ENCODE measurements at regions not wholly inside any gene's neighbourhood (a gene's known extent, or its start where the extent isn't known, plus 50 kb on each side); places are given as distances from the start of the nearest gene placed in this dataset.

DNA sequence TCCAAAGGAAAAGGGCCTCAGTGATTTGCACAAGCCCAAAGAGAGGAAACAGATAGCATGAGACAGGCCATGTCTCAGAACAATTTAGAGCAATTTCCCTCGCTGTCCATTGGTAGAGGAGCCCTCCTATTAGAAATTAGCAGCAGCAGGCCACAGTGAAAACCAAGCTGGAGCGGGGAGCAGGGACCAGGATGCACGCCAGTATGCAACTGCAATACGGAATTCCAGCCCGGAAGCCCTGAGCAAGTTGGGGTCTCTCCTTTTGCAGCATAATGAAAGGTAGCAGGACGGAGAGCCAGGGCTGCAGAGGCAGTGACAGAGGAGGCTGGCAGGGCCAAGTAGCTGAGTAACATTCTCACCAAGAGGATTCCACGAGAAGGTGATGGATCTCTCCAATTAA is 84.9 kb upstream of the CLMN start:
- Histone ChIP-seq H3K27me3 (replicated peaks; ENCODE audit: control insufficient read depth, insufficient read depth, low read length) (no peaks in the 10 kb centered on the region), H3K4me3 (replicated peaks; ENCODE audit: low read depth, low read length) (no peak overlapping the region), H3K36me3 (ENCODE audit: control insufficient read depth, insufficient read depth, low read length) (peaks cover 4% of the 10 kb centered on the region)
- TF ChIP-seq, protein P1, sequence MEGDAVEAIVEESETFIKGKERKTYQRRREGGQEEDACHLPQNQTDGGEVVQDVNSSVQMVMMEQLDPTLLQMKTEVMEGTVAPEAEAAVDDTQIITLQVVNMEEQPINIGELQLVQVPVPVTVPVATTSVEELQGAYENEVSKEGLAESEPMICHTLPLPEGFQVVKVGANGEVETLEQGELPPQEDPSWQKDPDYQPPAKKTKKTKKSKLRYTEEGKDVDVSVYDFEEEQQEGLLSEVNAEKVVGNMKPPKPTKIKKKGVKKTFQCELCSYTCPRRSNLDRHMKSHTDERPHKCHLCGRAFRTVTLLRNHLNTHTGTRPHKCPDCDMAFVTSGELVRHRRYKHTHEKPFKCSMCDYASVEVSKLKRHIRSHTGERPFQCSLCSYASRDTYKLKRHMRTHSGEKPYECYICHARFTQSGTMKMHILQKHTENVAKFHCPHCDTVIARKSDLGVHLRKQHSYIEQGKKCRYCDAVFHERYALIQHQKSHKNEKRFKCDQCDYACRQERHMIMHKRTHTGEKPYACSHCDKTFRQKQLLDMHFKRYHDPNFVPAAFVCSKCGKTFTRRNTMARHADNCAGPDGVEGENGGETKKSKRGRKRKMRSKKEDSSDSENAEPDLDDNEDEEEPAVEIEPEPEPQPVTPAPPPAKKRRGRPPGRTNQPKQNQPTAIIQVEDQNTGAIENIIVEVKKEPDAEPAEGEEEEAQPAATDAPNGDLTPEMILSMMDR (IDR thresholded peaks at IDR 0.05; ENCODE audit: insufficient read depth, low read length, poor library complexity, severe bottlenecking): no peak
- no peak for DNase-seq (ENCODE audit: extremely low read depth, insufficient read length)

DNA sequence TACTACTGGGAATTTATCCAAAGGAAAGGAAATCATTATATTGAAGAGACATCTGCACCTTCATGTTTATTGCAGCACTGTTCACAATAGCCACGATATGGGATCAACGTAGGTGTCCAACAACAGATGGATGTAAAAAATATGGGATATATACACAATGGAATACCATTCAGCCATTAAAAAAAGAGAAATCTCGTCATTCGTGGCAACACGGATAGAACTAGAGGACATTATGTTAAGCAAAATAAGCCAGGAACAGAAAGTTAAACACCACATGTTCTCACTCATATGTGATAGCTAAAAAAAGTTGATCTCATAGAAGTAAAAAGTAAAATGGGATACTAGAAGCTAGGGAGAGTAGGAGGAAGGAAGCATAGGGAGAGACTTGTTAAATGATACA is 82.9 kb upstream of the CLMN start:
- H3K4me3 ChIP-seq (replicated peaks; ENCODE audit: low read depth, low read length): no peak overlapping the region
- no peak for DNase-seq (ENCODE audit: extremely low read depth, insufficient read length)
- TF ChIP-seq, protein P1 (IDR thresholded peaks at IDR 0.05; ENCODE audit: insufficient read depth, low read length, poor library complexity, severe bottlenecking): no peak
- no peaks in the 10 kb centered on the region for H3K36me3 ChIP-seq (ENCODE audit: control insufficient read depth, insufficient read depth, low read length)
- H3K27me3 ChIP-seq (replicated peaks; ENCODE audit: control insufficient read depth, insufficient read depth, low read length): no peaks in the 10 kb centered on the region

DNA sequence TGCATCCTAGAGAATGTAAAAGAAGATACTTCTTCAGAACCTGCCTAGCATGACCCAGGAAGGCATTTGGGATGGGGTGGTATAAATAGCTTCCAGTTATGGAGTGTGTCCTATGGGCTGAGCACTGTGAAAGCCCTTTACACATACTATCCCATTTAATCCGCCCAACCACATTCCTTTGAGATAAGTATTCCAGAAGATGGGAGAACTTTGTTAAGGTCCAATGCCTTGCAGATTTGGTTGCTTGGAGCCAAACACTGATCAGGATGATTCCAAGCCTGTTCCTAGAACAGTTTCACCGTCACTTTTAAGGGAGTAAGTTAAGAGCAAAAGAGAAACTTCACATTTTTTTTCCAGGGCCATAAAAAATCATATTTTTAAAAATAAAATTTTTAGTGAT is 82.5 kb upstream of the CLMN start:
- Histone ChIP-seq H3K36me3 (ENCODE audit: control insufficient read depth, insufficient read depth, low read length) (no peaks in the 10 kb centered on the region), H3K27me3 (replicated peaks; ENCODE audit: control insufficient read depth, insufficient read depth, low read length) (no peaks in the 10 kb centered on the region), H3K4me3 (replicated peaks; ENCODE audit: low read depth, low read length) (no peak overlapping the region)
- no peak for DNase-seq (ENCODE audit: extremely low read depth, insufficient read length)
- TF ChIP-seq, protein P1 (IDR thresholded peaks at IDR 0.05; ENCODE audit: insufficient read depth, low read length, poor library complexity, severe bottlenecking): no peak

DNA sequence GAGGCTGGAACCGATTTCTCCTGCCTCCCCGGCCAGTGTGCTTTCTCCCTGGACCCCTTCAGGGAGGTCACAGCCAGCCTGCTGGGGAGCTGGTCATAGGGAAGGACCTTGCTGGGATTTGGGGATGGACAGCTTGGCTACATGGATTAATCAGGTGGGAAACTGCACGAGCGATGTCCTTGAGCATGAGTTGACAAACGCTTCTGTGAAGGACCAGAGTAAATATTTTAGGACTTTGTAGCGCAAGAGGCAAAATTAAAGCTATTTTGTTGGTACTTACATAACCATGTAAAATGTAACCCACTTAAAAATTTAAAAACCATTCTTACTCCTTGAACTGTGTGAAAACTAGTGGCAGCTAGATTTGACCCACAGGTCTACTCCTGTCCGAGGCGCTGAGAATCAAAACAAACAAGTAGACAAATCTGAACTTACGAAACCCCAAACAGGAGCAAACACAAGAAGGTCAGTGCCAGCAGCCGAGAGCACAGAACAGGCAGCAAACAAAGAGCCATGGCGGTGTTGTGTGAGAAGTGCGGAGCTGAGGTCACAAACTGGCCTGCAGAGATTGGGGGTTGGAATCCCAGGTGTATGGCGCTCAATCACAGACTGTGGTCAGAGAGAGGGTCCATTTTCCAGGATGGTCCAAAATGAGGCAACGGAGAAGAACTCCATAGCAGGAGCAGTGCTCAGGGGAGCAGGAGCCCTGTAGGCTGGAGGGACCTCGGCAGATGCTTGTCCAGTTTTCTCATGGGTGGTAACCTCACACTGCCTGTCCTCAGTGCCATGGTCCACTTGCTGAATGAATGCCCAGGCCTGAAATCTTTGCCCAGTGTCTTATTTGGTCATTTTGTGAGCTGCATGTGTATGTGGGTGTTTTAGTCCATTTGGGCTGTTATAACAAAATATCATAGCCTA is 79.2 kb upstream of the CLMN start:
- TF ChIP-seq, protein P1 (IDR thresholded peaks at IDR 0.05; ENCODE audit: insufficient read depth, low read length, poor library complexity, severe bottlenecking): no peak
- Histone ChIP-seq H3K27me3 (replicated peaks; ENCODE audit: control insufficient read depth, insufficient read depth, low read length) (no peaks in the 10 kb centered on the region), H3K4me3 (replicated peaks; ENCODE audit: low read depth, low read length) (no peak overlapping the region), H3K36me3 (ENCODE audit: control insufficient read depth, insufficient read depth, low read length) (no peaks in the 10 kb centered on the region)
- no peak for DNase-seq (ENCODE audit: extremely low read depth, insufficient read length)

DNA sequence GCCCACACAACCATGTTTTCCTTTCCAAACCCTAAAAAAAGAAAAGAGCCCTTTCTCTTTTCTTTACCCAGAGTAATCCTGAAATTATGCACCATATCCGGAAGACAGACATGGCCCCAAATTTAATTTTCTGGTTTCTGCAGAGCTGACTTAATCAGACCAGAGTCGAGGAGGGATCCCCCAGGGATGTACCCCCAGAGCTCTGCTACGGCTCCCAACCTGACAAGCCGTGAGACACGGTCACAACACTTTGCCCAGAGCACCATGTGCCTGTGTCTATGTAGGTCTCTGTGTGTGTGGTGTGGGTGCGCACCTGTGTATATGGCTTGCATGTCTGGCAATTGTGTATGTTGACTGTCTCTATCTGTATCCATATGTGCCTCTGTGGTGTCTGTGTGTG is 77.6 kb upstream of the CLMN start:
- DNase-seq (ENCODE audit: extremely low read depth, insufficient read length): no peak
- Histone ChIP-seq H3K36me3 (ENCODE audit: control insufficient read depth, insufficient read depth, low read length) (no peaks in the 10 kb centered on the region), H3K4me3 (replicated peaks; ENCODE audit: low read depth, low read length) (no peak overlapping the region), H3K27me3 (replicated peaks; ENCODE audit: control insufficient read depth, insufficient read depth, low read length) (no peaks in the 10 kb centered on the region)
- TF ChIP-seq, protein P1 (IDR thresholded peaks at IDR 0.05; ENCODE audit: insufficient read depth, low read length, poor library complexity, severe bottlenecking): no peak
